ENCODE measurements at regions not wholly inside any gene's neighbourhood (a gene's known extent, or its start where the extent isn't known, plus 50 kb on each side); places are given as distances from the start of the nearest gene placed in this dataset.

DNA sequence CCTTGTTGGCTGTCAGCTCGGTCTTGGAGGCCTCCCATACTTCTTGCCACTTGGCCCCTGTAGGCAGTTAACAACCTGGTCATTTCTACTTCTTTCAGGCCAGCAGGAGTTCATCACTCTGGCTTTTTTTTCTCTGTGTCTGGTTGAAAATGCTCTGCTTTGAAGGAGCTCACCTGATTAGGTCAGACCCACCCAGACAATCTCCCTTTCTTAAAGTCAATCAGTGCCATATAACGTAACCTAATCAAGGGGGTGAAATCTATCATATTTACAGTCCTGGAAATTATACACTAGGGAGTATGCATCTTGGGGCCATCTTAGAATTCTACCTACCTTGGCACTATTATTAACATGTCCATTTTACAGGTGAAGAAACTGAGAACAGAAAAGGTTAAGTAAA lies 155.4 kb downstream of the SREK1 start:
- no peak overlapping the region for H3K4me3 ChIP-seq
- H3K9me3 ChIP-seq (ENCODE audit: low read depth), result no peaks in the 10 kb centered on the region
- DNase-seq (ENCODE audit: low spot score), result no peak
- no peaks in the 10 kb centered on the region for H3K4me1 ChIP-seq
- no peak overlapping the region for H2AFZ ChIP-seq (replicated peaks)
- no peaks in the 10 kb centered on the region for H3F3A ChIP-seq (ENCODE audit: low read depth)
- no peak overlapping the region for H3K9ac ChIP-seq
- no peaks in the 10 kb centered on the region for H3K27me3 ChIP-seq
- TF ChIP-seq, protein P1, sequence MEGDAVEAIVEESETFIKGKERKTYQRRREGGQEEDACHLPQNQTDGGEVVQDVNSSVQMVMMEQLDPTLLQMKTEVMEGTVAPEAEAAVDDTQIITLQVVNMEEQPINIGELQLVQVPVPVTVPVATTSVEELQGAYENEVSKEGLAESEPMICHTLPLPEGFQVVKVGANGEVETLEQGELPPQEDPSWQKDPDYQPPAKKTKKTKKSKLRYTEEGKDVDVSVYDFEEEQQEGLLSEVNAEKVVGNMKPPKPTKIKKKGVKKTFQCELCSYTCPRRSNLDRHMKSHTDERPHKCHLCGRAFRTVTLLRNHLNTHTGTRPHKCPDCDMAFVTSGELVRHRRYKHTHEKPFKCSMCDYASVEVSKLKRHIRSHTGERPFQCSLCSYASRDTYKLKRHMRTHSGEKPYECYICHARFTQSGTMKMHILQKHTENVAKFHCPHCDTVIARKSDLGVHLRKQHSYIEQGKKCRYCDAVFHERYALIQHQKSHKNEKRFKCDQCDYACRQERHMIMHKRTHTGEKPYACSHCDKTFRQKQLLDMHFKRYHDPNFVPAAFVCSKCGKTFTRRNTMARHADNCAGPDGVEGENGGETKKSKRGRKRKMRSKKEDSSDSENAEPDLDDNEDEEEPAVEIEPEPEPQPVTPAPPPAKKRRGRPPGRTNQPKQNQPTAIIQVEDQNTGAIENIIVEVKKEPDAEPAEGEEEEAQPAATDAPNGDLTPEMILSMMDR (IDR thresholded peaks at IDR 0.05), result no peak
- TF ChIP-seq EZH2 (IDR thresholded peaks at IDR 0.05) (no peak), EZH2phosphoT487 (IDR thresholded peaks at IDR 0.05) (no peak)
- H4K20me1 ChIP-seq (ENCODE audit: low read depth), result no peaks in the 10 kb centered on the region
- no peak overlapping the region for H3K27ac Mint-ChIP-seq
- H3K9me3 Mint-ChIP-seq, result no peaks in the 10 kb centered on the region
- H3K4me2 ChIP-seq, result no peak overlapping the region
- H3K4me3 Mint-ChIP-seq, result no peak overlapping the region
- no peak overlapping the region for H3K27ac ChIP-seq
- peaks cover 6% of the 10 kb centered on the region for H3K27me3 Mint-ChIP-seq (ENCODE audit: insufficient read depth, low read depth)
- H3K79me2 ChIP-seq (ENCODE audit: low read depth), result no peaks in the 10 kb centered on the region
- no peaks in the 10 kb centered on the region for H3K36me3 ChIP-seq
- no peaks in the 10 kb centered on the region for H3K36me3 Mint-ChIP-seq
- peaks cover 6% of the 10 kb centered on the region for H3K4me1 Mint-ChIP-seq

DNA sequence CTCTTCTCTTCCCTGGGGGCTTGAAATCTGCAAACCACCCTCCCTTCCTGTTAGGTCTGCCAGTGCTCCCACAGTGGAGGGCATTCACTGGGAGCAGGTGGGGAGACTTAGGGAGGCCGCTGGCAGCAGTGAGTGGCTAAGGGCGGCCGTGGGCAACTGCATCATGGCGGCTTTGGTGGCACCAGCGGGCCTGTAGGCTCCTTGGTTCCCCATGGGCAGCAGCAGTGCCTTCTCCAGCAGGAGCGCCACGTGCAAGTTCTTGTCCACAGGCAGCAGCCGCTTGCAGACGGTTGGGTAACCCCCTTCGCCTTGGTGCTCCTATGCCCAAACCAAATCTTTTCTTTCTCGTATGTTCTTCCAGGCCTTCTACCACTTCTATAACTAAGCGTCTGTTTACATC lies 158.2 kb downstream of the SREK1 start:
- Histone ChIP-seq H3K27ac (no peak overlapping the region), H3K4me1 (no peaks in the 10 kb centered on the region), H3K36me3 (no peaks in the 10 kb centered on the region), H3K79me2 (ENCODE audit: low read depth) (no peaks in the 10 kb centered on the region), H3K9me3 (ENCODE audit: low read depth) (no peaks in the 10 kb centered on the region), H3K4me2 (no peak overlapping the region), H3K4me3 (no peak overlapping the region), H2AFZ (replicated peaks) (no peak overlapping the region), H3K9ac (no peak overlapping the region), H4K20me1 (ENCODE audit: low read depth) (no peaks in the 10 kb centered on the region), H3K27me3 (no peaks in the 10 kb centered on the region), H3F3A (ENCODE audit: low read depth) (peaks cover 6% of the 10 kb centered on the region)
- H3K36me3 Mint-ChIP-seq, result no peaks in the 10 kb centered on the region
- H3K4me3 Mint-ChIP-seq, result no peak overlapping the region
- H3K27me3 Mint-ChIP-seq (ENCODE audit: insufficient read depth, low read depth), result peaks cover 6% of the 10 kb centered on the region
- H3K9me3 Mint-ChIP-seq, result no peaks in the 10 kb centered on the region
- no peak overlapping the region for H3K27ac Mint-ChIP-seq
- TF ChIP-seq, protein P1 (IDR thresholded peaks at IDR 0.05), result no peak
- TF ChIP-seq EZH2 (IDR thresholded peaks at IDR 0.05) (no peak), EZH2phosphoT487 (IDR thresholded peaks at IDR 0.05) (no peak)
- no peaks in the 10 kb centered on the region for H3K4me1 Mint-ChIP-seq
- no peak for DNase-seq (ENCODE audit: low spot score)

DNA sequence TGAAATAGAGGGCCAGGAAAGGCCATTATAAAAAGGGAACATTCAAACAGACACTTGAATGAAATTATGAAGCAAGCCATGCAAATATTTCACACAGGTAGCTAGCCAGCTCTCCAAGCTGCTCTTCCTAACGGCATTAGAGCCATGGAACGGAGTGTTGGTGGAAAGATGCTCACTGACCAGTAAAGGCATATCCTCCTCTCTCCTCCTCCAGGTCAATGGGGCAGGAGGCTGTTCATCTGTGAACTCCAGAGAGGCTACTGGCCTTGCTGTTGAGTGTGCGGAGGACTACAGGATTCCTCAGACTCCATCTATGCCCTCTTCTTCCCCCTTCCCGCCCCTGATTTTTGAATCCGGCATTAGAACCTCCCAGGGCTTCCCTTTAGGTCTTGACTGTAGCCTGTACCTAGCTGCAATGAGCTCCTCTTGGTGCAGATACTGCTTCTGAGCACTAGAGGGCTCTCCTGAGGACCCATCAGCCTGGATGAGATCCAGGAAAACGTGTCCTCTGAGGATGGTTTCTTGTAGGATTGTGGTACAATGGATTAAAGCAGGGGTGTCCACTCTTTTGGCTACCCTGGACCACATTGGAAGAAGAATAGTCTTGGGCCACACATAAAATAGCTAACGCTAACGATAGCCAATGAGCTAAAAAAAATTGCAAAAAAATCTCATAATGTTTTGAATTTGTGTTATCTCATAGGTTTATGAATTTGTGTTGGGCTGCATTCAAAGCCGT lies 162.2 kb downstream of the SREK1 start:
- TF ChIP-seq, protein P1 (IDR thresholded peaks at IDR 0.05), result peak; percentile 85
- TF ChIP-seq EZH2 (IDR thresholded peaks at IDR 0.05), result no peak
- Histone ChIP-seq H3K27ac (no peak overlapping the region), H3K4me3 (no peak overlapping the region), H3K4me1 (peaks cover 15% of the 10 kb centered on the region), H3K4me2 (no peak overlapping the region), H3K27me3 (no peaks in the 10 kb centered on the region), H3F3A (ENCODE audit: low read depth) (peaks cover 13% of the 10 kb centered on the region), H3K9ac (no peak overlapping the region), H4K20me1 (ENCODE audit: low read depth) (no peaks in the 10 kb centered on the region), H3K9me3 (ENCODE audit: low read depth) (no peaks in the 10 kb centered on the region), H3K79me2 (ENCODE audit: low read depth) (no peaks in the 10 kb centered on the region), H3K36me3 (no peaks in the 10 kb centered on the region), H2AFZ (replicated peaks) (peak overlapping the region; percentile 46)
- Mint-ChIP-seq H3K4me1 (peaks cover 11% of the 10 kb centered on the region), H3K4me3 (no peak overlapping the region), H3K27ac (peak overlapping the region; percentile 63), H3K9me3 (peaks cover 6% of the 10 kb centered on the region), H3K27me3 (ENCODE audit: insufficient read depth, low read depth) (peaks cover 6% of the 10 kb centered on the region), H3K36me3 (no peaks in the 10 kb centered on the region)
- DNase-seq (ENCODE audit: low spot score), result peak; percentile 77

Measured in neural progenitor cell (in vitro differentiated cells).